Psoas muscle (tissue), 7 donors: ENCODE measurements at regions not wholly inside any gene's neighbourhood (a gene's known extent, or its start where the extent isn't known, plus 50 kb on each side); places are given as distances from the start of the nearest gene placed in this dataset.

Source experiments
- ATAC-seq, 4 donors: fragments of 200-7000 bp; cut with Tn5 transposase; one replicate each; pipeline ENCODE4 v1.9.1; 2020; ENCODE audit warnings: moderate library complexity in 3 of 4, mild to moderate bottlenecking in 2 of 4
- DNase-seq, 2 donors: peaks; one replicate each; pipeline ENCODE4 v3.0.0-alpha.2; 2020
- H3K27ac ChIP-seq: fragments of 200-600 bp; one replicate; pipeline ENCODE4 v1.8.0; 2022
- H3K27me3 ChIP-seq, 3 donors: fragments of 200-600 bp in 1 of 3; one replicate each; pipeline versions ENCODE4 v1.6.1 to v1.8.0; 2013 to 2022; ENCODE audit warnings: low read length in 2 of 3, mild to moderate bottlenecking in 2 of 3, moderate library complexity in 1 of 3; ENCODE audit not compliant: insufficient read depth in 3 of 3
- H3K36me3 ChIP-seq, 2 donors: fragments of 200-600 bp in 1 of 2; one replicate each; pipeline versions ENCODE4 v1.6.1 to v1.8.0; 2013 to 2022; ENCODE audit warnings: low read depth in 1 of 2, mild to moderate bottlenecking in 1 of 2, moderate library complexity in 1 of 2; ENCODE audit not compliant: insufficient read depth in 1 of 2
- H3K4me1 ChIP-seq: fragments of 200-600 bp; one replicate; pipeline ENCODE4 v1.8.0; 2022
- H3K4me3 ChIP-seq: fragments of 200-600 bp; one replicate; pipeline ENCODE4 v1.8.0; 2022; ENCODE audit warnings: mild to moderate bottlenecking
- H3K9me3 ChIP-seq: fragments of 200-600 bp; one replicate; pipeline ENCODE4 v1.8.0; 2022
- WGBS, 3 donors: extraction: QIAGEN DNeasy Blood & Tissue Kit; methylation state at CpG; one replicate each; pipeline versions ENCODE4 v1.1.6 to v1.1.7; 2013; 5-methylcytosine and 5-hydroxymethylcytosine counted together
- intact Hi-C, 2 donors: fragments of 100-400 bp; cut with DNase I; formaldehyde crosslinking; loops; one replicate each; pipeline versions ENCODE4 v1.11.0 to v1.14.2; 2022
- TF ChIP-seq, protein P1 (sequence below): fragments of 200-600 bp; IDR thresholded peaks from one replicate; pipeline ENCODE4 v1.8.0; 2022; ENCODE audit warnings: antibody characterized with exemption
- donor health status: healthy with polysubstance abuse.
- donor health status: DM: no; HTN: no; CAD: no; lungs with moderate emphysema.
- donor health status: Bipolar disorder and iron deficiency.
- donor health status: healthy.
- donor health status: DM: yes; HTN: yes; CAD: no.
- donor health status: DM: no; HTN: no; CAD: no.
- donor health status: DM: yes; HTN: yes; CAD: no.

DNA sequence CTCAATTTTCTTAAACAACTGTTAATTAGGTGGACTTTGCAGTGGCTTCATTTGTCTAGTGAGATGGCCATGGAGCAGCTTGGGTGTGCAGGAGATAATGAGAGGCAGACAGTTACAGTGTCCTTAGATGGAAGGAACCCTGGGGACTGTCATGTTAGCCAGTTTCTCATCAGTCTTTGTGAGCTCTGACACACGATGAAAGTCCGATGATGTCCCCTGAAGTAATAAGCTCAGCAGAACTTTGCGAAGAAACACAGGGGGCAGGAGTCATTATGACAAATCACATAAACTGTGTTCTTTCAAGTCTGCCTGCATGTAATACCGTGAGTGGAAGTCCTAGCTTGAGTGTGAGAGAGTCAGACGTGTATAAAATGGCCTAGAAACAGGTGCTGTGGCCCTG, 201.8 kb downstream of the DRD1 start:
- no peak overlapping the region for H3K27ac ChIP-seq
- H3K36me3 ChIP-seq = no peaks in the 10 kb centered on the region
- WGBS, 3 donors = 84 to 90% (median 85%) methylated on average over 5 of the region's 5 CpGs
- no peak for DNase-seq
- H3K27me3 ChIP-seq = no peaks in the 10 kb centered on the region
- H3K4me3 ChIP-seq = no peak overlapping the region
- intact Hi-C loops = no loop called here
- no peak for ATAC-seq
- H3K4me1 ChIP-seq = no peaks in the 10 kb centered on the region
- TF ChIP-seq, protein P1, sequence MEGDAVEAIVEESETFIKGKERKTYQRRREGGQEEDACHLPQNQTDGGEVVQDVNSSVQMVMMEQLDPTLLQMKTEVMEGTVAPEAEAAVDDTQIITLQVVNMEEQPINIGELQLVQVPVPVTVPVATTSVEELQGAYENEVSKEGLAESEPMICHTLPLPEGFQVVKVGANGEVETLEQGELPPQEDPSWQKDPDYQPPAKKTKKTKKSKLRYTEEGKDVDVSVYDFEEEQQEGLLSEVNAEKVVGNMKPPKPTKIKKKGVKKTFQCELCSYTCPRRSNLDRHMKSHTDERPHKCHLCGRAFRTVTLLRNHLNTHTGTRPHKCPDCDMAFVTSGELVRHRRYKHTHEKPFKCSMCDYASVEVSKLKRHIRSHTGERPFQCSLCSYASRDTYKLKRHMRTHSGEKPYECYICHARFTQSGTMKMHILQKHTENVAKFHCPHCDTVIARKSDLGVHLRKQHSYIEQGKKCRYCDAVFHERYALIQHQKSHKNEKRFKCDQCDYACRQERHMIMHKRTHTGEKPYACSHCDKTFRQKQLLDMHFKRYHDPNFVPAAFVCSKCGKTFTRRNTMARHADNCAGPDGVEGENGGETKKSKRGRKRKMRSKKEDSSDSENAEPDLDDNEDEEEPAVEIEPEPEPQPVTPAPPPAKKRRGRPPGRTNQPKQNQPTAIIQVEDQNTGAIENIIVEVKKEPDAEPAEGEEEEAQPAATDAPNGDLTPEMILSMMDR = no peak
- no peaks in the 10 kb centered on the region for H3K9me3 ChIP-seq

DNA sequence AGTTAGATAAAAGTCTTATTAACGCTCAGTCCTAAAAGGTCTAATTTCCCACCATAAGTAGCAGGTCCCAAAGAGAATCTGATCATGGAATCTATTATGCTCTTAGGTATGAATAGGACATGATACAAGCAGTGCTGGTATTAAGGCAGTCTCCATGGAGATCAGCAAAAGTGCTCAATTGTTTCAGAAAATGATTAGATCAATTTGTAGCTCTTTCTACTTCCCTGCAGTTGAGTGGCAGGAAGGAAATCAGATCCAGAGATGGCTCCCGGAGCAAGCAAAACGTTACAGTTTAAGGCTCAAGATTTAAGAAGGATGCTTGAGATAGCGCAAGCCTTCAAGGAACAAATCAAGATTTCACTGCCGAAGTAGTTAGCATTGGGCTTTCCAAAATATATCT, 205.7 kb downstream of the DRD1 start:
- ATAC-seq (no peak), DNase-seq (no peak)
- H3K9me3 ChIP-seq = no peaks in the 10 kb centered on the region
- no peaks in the 10 kb centered on the region for H3K36me3 ChIP-seq
- WGBS, 3 donors = 75 to 84% (median 84%) methylated on average over 5 of the region's 5 CpGs
- no peaks in the 10 kb centered on the region for H3K27me3 ChIP-seq
- TF ChIP-seq, protein P1 = no peak
- H3K4me3 ChIP-seq = no peak overlapping the region
- intact Hi-C loops = no loop called here
- H3K27ac ChIP-seq = no peak overlapping the region
- no peaks in the 10 kb centered on the region for H3K4me1 ChIP-seq

DNA sequence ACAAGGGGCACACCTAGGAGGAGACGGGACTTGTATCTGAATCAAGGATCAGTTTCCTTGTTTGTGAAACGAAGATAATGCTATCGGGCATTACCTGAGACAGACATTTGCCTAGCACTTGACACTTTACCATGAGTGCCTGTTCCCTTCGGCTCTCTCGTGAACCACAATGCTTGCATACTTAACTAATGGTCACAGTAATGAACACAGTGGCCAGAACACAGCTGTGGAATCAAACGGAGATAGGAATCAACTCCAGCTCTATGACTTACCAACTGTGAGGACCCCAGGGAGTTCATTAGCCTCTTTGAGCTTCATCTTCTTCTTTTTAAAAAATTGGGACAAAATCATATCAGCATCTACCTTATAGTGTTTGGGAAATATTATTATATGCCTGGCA, 207.8 kb downstream of the DRD1 start:
- TF ChIP-seq, protein P1 = no peak
- H3K4me3 ChIP-seq = no peak overlapping the region
- no peaks in the 10 kb centered on the region for H3K27me3 ChIP-seq
- no peaks in the 10 kb centered on the region for H3K4me1 ChIP-seq
- H3K27ac ChIP-seq = no peak overlapping the region
- ATAC-seq (no peak), DNase-seq (no peak)
- intact Hi-C loops = no loop called here
- no peaks in the 10 kb centered on the region for H3K36me3 ChIP-seq
- WGBS, 3 donors = 48 to 59% (median 51%) methylated on average over 6 of the region's 6 CpGs
- no peaks in the 10 kb centered on the region for H3K9me3 ChIP-seq

DNA sequence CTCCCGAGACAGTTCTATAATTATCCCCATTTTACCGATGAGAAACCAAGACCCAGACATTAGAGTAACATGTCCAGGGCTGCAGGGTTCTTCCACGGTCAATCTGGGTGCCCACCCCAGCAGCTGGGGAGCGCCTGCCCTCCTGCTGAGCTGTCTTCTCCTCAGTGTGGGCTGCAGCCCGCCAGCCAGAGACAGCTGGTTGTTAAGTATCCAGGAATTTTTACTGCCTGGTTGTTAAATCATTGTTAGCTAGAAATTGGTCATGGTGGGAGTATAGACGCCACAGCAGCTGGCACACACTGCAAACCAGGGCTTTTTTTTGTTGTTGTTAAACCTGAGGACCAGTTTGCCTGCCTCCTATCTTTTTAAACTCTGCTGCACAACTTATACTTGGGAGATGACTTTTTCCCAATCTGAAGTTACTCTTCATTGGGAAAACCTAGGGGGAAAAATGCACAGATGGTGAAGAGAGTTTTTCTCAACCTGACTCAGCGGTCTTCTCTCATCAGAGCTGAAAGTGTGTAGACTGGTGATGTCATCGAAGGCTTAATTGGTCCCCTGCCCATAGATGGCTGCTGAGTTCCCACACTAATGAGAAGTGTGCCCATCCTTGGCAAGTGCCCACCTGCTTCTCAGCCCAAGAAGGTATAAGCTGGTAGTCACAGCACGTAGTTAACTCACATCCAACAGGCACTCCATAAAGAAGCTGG, 208.6 kb downstream of the DRD1 start:
- Histone ChIP-seq H3K36me3 (no peaks in the 10 kb centered on the region), H3K27me3 (no peaks in the 10 kb centered on the region)

More for the DNA sequence above, 208.6 kb downstream of the DRD1 start:
- H3K27ac ChIP-seq = no peak overlapping the region
- WGBS, 3 donors = 21 to 29% (median 23%) methylated on average over 9 of the region's 9 CpGs
- TF ChIP-seq, protein P1 = no peak
- DNase-seq = no peak
- no peak for ATAC-seq
- H3K4me3 ChIP-seq = no peak overlapping the region
- H3K4me1 ChIP-seq = no peaks in the 10 kb centered on the region
- H3K9me3 ChIP-seq = no peaks in the 10 kb centered on the region
- intact Hi-C loops = no loop called here
